ENCODE measurements at regions not wholly inside any gene's neighbourhood (a gene's known extent, or its start where the extent isn't known, plus 50 kb on each side); places are given as distances from the start of the nearest gene placed in this dataset.

DNA sequence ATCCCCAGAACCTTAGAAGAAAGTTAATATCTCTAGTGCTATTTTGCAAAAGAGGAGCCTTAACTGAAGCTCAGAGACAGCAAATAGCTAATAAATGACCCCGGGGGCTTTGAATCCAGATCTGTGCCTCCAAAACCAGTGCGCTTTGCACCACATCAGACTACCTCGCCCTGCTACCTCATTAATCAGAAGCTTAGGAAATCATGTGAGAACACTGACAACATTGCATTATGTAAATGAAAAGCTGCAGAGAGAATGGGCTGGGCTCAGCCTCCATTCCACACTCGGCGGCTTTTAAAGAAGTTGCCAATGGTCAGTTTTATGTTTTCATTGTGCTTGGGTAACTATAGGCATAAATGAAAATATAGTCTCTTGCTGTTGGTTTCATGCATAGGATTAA lies 54.0 kb upstream of the STMND1 start:
- Histone ChIP-seq H3K36me3 (ENCODE audit: low read depth, missing control alignments) (no peaks in the 10 kb centered on the region), H3K9me3 (no peaks in the 10 kb centered on the region), H3K4me1 (no peaks in the 10 kb centered on the region), H3K27ac (no peak overlapping the region), H3K4me3 (no peak overlapping the region), H3K27me3 (no peaks in the 10 kb centered on the region)
- intact Hi-C loops (cut with DNase I; ENCODE audit: low total_unique reads), result no loop called here
- 86% methylated on average over 5 of the region's 5 CpGs for WGBS, 2 donors
- no peak for DNase-seq
- TF ChIP-seq, protein P1, sequence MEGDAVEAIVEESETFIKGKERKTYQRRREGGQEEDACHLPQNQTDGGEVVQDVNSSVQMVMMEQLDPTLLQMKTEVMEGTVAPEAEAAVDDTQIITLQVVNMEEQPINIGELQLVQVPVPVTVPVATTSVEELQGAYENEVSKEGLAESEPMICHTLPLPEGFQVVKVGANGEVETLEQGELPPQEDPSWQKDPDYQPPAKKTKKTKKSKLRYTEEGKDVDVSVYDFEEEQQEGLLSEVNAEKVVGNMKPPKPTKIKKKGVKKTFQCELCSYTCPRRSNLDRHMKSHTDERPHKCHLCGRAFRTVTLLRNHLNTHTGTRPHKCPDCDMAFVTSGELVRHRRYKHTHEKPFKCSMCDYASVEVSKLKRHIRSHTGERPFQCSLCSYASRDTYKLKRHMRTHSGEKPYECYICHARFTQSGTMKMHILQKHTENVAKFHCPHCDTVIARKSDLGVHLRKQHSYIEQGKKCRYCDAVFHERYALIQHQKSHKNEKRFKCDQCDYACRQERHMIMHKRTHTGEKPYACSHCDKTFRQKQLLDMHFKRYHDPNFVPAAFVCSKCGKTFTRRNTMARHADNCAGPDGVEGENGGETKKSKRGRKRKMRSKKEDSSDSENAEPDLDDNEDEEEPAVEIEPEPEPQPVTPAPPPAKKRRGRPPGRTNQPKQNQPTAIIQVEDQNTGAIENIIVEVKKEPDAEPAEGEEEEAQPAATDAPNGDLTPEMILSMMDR (IDR thresholded peaks at IDR 0.05), result no peak
- TF ChIP-seq POLR2A (IDR thresholded peaks at IDR 0.05), result no peak

DNA sequence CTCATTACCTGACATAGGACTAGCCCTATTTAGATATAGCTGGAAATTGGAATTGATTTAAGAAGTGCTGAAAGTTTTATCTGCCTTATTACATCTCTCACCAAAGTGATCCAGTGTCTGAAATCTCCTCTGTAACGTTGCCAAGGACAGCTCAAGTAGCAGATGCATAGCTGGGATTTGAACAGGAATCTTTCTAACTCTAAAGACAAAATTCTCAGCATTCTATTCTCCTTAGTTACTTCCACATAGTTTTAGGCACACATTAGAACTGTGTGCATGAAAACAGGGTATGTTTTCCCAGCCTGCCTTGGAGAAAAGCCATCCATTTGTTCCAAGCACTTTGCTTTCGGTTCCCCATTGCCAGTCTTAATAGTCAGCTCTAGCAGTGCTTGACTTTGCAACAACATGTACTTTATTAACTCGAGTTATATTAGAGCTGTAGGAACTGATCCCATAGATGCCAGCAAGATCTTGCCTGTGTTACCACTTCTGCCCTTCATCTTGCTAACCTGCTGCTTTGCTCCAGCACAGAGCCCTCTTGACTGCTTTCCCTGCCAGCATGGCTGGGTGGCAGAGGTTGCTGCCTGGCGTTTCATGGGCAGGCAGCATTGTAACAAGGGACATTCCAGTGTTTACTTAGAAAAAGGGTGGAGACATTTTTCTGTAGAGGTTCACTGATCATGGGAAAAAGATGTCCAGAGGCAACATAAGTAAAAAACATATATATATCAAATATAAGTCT lies 56.1 kb upstream of the STMND1 start:
- Histone ChIP-seq H3K27me3 (no peaks in the 10 kb centered on the region), H3K9me3 (no peaks in the 10 kb centered on the region), H3K27ac (no peak overlapping the region), H3K36me3 (ENCODE audit: low read depth, missing control alignments) (no peaks in the 10 kb centered on the region), H3K4me1 (no peaks in the 10 kb centered on the region), H3K4me3 (no peak overlapping the region)
- TF ChIP-seq POLR2A (IDR thresholded peaks at IDR 0.05), result no peak
- TF ChIP-seq, protein P1 (IDR thresholded peaks at IDR 0.05), result no peak
- DNase-seq, result no peak
- intact Hi-C loops (cut with DNase I; ENCODE audit: low total_unique reads), result no loop called here
- WGBS, 2 donors, result 54 to 64% methylated on average over 4 of the region's 4 CpGs

DNA sequence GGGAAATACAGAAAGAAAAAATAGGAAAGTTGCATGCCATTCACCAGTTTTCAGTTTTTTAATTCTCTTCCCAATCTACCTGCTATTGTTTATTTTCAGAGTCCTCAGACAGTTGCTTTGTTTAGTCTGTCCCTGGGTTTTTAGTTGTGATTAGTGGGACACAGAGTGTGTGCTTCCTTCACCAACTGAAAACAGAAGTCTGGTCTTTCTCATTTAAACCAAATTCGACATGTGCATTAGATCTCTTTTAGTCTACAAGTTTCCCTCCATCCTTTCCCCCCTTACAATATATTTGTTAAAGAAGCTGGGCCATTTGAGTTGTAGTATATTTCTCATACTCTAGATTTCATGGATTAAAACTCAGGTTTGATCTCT lies 58.7 kb upstream of the STMND1 start:
- H3K27me3 ChIP-seq, result no peaks in the 10 kb centered on the region
- H3K9me3 ChIP-seq, result no peaks in the 10 kb centered on the region
- no peaks in the 10 kb centered on the region for H3K36me3 ChIP-seq (ENCODE audit: low read depth, missing control alignments)
- no peak overlapping the region for H3K4me3 ChIP-seq
- no peaks in the 10 kb centered on the region for H3K4me1 ChIP-seq
- no peak for DNase-seq
- WGBS, 2 donors, result 63 to 82% methylated on average over 1 of the region's 1 CpG
- TF ChIP-seq POLR2A (IDR thresholded peaks at IDR 0.05), result no peak
- TF ChIP-seq, protein P1 (IDR thresholded peaks at IDR 0.05), result no peak
- intact Hi-C loops (cut with DNase I; ENCODE audit: low total_unique reads), result no loop called here
- H3K27ac ChIP-seq, result no peak overlapping the region

DNA sequence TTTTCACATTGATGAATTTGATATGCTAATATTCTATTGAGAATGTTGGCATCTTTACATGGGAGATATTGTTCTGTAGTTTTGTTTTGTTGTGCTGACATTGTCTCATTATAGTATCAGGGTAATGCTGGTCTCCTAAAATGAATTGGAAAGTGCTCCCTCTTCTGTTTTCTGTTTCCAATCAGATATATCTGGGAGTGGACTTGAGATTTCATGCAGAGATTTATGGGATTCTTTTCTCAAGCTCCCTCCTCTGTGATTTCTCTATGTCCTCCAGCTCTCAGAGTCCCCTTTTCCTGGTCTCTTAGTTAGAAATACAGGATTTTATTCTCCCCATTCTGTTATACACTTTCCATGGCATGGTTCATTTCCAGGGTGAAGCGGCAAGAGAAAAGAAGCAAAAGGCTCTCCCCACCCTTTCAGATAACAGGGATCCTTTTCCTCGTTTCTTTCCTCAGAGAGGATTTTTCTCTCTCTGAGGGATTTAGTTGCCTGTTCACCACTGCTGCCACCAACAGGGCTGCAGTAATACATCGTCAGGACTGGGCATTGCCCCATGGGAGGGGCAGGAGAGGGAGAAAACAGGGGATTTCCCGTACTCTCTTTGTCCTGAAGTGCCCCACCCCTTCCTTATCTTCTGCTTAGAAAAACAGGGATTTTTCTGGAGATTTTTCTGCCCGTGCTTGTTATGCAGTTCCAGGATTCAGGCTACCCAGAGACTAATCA lies 59.3 kb upstream of the STMND1 start:
- Histone ChIP-seq H3K27ac (no peak overlapping the region), H3K9me3 (no peaks in the 10 kb centered on the region), H3K4me1 (no peaks in the 10 kb centered on the region), H3K4me3 (no peak overlapping the region), H3K27me3 (no peaks in the 10 kb centered on the region), H3K36me3 (ENCODE audit: low read depth, missing control alignments) (no peaks in the 10 kb centered on the region)
- no peak for TF ChIP-seq POLR2A (IDR thresholded peaks at IDR 0.05)
- peak; percentile 63 for DNase-seq
- WGBS, 2 donors, result 28 to 42% methylated on average over 5 of the region's 5 CpGs
- intact Hi-C loops (cut with DNase I; ENCODE audit: low total_unique reads), result no loop called here

DNA sequence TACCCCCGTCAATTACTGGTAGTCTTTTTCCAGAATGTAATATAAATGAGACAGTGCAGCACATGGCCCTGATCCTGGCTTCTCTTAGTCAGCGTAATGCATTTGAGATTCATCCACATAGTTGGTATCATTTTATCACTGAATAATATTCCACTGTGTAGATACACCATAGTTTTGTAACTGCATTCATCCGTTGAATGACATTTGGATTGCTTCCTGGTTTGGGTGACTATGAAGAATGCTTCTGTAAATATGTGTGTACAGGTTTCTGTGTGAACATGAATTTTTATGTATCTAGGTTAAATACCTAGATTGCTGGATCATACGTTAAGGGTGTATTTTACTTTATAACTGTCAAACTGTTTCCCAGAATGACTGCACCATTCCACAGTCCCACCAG lies 62.6 kb upstream of the STMND1 start:
- Histone ChIP-seq H3K9me3 (no peaks in the 10 kb centered on the region), H3K27ac (no peak overlapping the region), H3K4me3 (no peak overlapping the region), H3K36me3 (ENCODE audit: low read depth, missing control alignments) (no peaks in the 10 kb centered on the region), H3K27me3 (no peaks in the 10 kb centered on the region), H3K4me1 (no peaks in the 10 kb centered on the region)
- 94 to 95% methylated on average over 4 of the region's 4 CpGs for whole genome bisulfite sequencing, 2 donors
- TF ChIP-seq, protein P1 (IDR thresholded peaks at IDR 0.05), result no peak
- TF ChIP-seq POLR2A (IDR thresholded peaks at IDR 0.05), result no peak
- intact Hi-C loops (cut with DNase I; ENCODE audit: low total_unique reads), result no loop called here
- DNase-seq, result no peak

Measured in testis (tissue), 2 donors.